A549 (cell line): ENCODE measurements at regions not wholly inside any gene's neighbourhood (a gene's known extent, or its start where the extent isn't known, plus 50 kb on each side); places are given as distances from the start of the nearest gene placed in this dataset.

Experiments used
- ATAC-seq, 2 experiments: fragments of 200-7000 bp in 1 of 2; fragments of >200 bp in 1 of 2; cut with Nextera tagmentation in 1 of 2; cut with Tn5 transposase in 1 of 2; 3 replicates each; pipeline versions ENCODE4 v1.8.0 to v1.9.1; 2018 to 2020; ENCODE audit warnings: mild to moderate bottlenecking in 1 of 2, moderate library complexity in 1 of 2
- CTCF ChIA-PET: fragments of 300-600 bp; sonication (Branson Sonifier 250); formaldehyde crosslinking; extraction: SDS; loops from one replicate; lab custom pipeline; 2021; ENCODE audit warnings: antibody characterized with exemption, inconsistent platforms; lab: Yijun Ruan, JAX
- POLR2A ChIA-PET: fragments of 350-600 bp; formaldehyde crosslinking; extraction: SDS; loops from one replicate; lab custom pipeline; 2021; ENCODE audit warnings: antibody characterized with exemption, inconsistent platforms; lab: Yijun Ruan, JAX
- DNase-seq, 2 experiments: peaks; one replicate each; pipeline versions ENCODE4 v3.0.0 to v3.0.0-alpha.2; 2011 to 2016; ENCODE audit warnings: low read depth in 1 of 2, low spot score in 1 of 2
- FAIRE-seq: peaks from 2 replicates; lab custom pipeline; 2011; peaks lifted over from hg19 to GRCh38; lab: Jason Lieb, UNC
- H3K27ac ChIP-seq, 2 experiments: fragments of >200 bp; sonication (Bioruptor Twin); formaldehyde crosslinking; 3 replicates each; pipeline ENCODE4 v1.5.1; 2016 to 2017
- H3K4me1 ChIP-seq: fragments of >200 bp; sonication (Bioruptor Twin); formaldehyde crosslinking; 3 replicates; pipeline ENCODE4 v1.6.1; 2016
- H3K4me2 ChIP-seq: fragments of >200 bp; sonication (Bioruptor Twin); formaldehyde crosslinking; 3 replicates; pipeline ENCODE4 v1.6.1; 2016
- H3K4me3 ChIP-seq: fragments of >200 bp; sonication (Bioruptor Twin); formaldehyde crosslinking; 3 replicates; pipeline ENCODE4 v1.5.1; 2016
- H3K9me3 ChIP-seq: fragments of >200 bp; sonication (Bioruptor Twin); formaldehyde crosslinking; 3 replicates; pipeline ENCODE4 v1.6.1; 2016
- BHLHE40 ChIP-seq: IDR thresholded peaks from 2 replicates; pipeline ENCODE4 v1.6.1; 2012; ENCODE audit warnings: low read depth, low read length, inconsistent platforms
- E2F6 ChIP-seq: IDR thresholded peaks from 2 replicates; pipeline ENCODE4 v1.6.1; 2012; ENCODE audit warnings: low read depth, borderline replicate concordance
- EHF ChIP-seq: fragments of 250-450 bp; sonication (Bioruptor Pico); IDR thresholded peaks from 2 replicates; pipeline ENCODE4 v1.5.0; 2020; ENCODE audit warnings: mild to moderate bottlenecking
- EHMT2 ChIP-seq: fragments of 200-600 bp; sonication (generic); IDR thresholded peaks from 2 replicates; pipeline ENCODE4 v1.6.1; 2016; ENCODE audit warnings: antibody characterized with exemption, low read depth, mild to moderate bottlenecking, moderate library complexity
- EP300 ChIP-seq, 2 experiments: fragments of >200 bp; sonication (Bioruptor Twin); formaldehyde crosslinking; IDR thresholded peaks; 2 replicates in 1 of 2; 3 replicates in 1 of 2; pipeline ENCODE4 v1.6.1; 2016 to 2017
- FOXS1 ChIP-seq: fragments of 250-450 bp; sonication (Bioruptor Pico); IDR thresholded peaks from 2 replicates; pipeline ENCODE4 v1.5.0; 2020; ENCODE audit warnings: mild to moderate bottlenecking, moderate library complexity
- HMGXB4 ChIP-seq: fragments of 250-450 bp; sonication (Bioruptor Pico); IDR thresholded peaks from 2 replicates; pipeline ENCODE4 v1.5.0; 2021; ENCODE audit warnings: mild to moderate bottlenecking, moderate library complexity, borderline replicate concordance
- HOXA7 ChIP-seq: fragments of 250-450 bp; sonication (Bioruptor Pico); IDR thresholded peaks from 2 replicates; pipeline ENCODE4 v1.5.0; 2020; ENCODE audit warnings: mild to moderate bottlenecking, moderate library complexity
- HOXB5 ChIP-seq: fragments of 250-450 bp; sonication (Bioruptor Pico); IDR thresholded peaks from 2 replicates; pipeline ENCODE4 v1.5.0; 2020; ENCODE audit warnings: mild to moderate bottlenecking, moderate library complexity
- JUNB ChIP-seq: fragments of >200 bp; sonication (Bioruptor Twin); formaldehyde crosslinking; IDR thresholded peaks from 2 replicates; pipeline ENCODE4 v1.6.1; 2016
- KDM1A ChIP-seq: fragments of 200-600 bp; sonication (generic); IDR thresholded peaks from 2 replicates; pipeline ENCODE4 v1.6.1; 2016; ENCODE audit warnings: low read depth, mild to moderate bottlenecking
- MAX ChIP-seq: IDR thresholded peaks from 2 replicates; pipeline ENCODE4 v1.6.1; 2012
- NPAS2 ChIP-seq: fragments of 250-450 bp; sonication (Bioruptor Pico); IDR thresholded peaks from 2 replicates; pipeline ENCODE4 v1.8.0; 2022; ENCODE audit warnings: mild to moderate bottlenecking, moderate library complexity, borderline replicate concordance
- NR3C1 ChIP-seq: fragments of >200 bp; sonication (Bioruptor Twin); formaldehyde crosslinking; IDR thresholded peaks from 3 replicates; pipeline ENCODE4 v1.6.1; 2017
- PHF8 ChIP-seq: fragments of 200-600 bp; sonication (generic); IDR thresholded peaks from 2 replicates; pipeline ENCODE4 v1.6.1; 2016; ENCODE audit warnings: low read depth, mild to moderate bottlenecking, antibody characterized with exemption, moderate library complexity, borderline replicate concordance
- POLR2A ChIP-seq: IDR thresholded peaks from 2 replicates; pipeline ENCODE4 v1.6.1; 2012; ENCODE audit warnings: mild to moderate bottlenecking, low read length
- REST ChIP-seq: fragments of 200-600 bp; sonication (generic); IDR thresholded peaks from 2 replicates; pipeline ENCODE4 v1.6.1; 2016; ENCODE audit warnings: antibody characterized with exemption, mild to moderate bottlenecking, moderate library complexity
- RFX5 ChIP-seq: fragments of 450-650 bp; IDR thresholded peaks from 2 replicates; pipeline ENCODE4 v1.7.1; 2014; ENCODE audit warnings: antibody characterized with exemption, mild to moderate bottlenecking, moderate library complexity
- SREBF2 ChIP-seq: fragments of 450-650 bp; IDR thresholded peaks from 2 replicates; pipeline ENCODE4 v1.6.1; 2014; ENCODE audit warnings: mild to moderate bottlenecking, moderate library complexity
- TFCP2L1 ChIP-seq: fragments of 250-450 bp; sonication (Bioruptor Pico); IDR thresholded peaks from 2 replicates; pipeline ENCODE4 v1.5.0; 2021; ENCODE audit warnings: mild to moderate bottlenecking
- TP53 ChIP-seq: fragments of 250-450 bp; sonication (Bioruptor Pico); IDR thresholded peaks from 2 replicates; pipeline ENCODE4 v1.5.0; 2021; ENCODE audit warnings: mild to moderate bottlenecking, moderate library complexity
- ZC3H11A ChIP-seq: fragments of 450-650 bp; IDR thresholded peaks from 2 replicates; pipeline ENCODE4 v1.6.1; 2014; ENCODE audit warnings: antibody characterized with exemption, mild to moderate bottlenecking
- WGBS: methylation state at CpG from one replicate; pipeline ENCODE4 v1.1.6; 2017; ENCODE audit errors: missing lambda C conversion rate; 5-methylcytosine and 5-hydroxymethylcytosine counted together

- no peak for TF ChIP-seq RFX5
- no peak for TF ChIP-seq FOXS1 (CRISPR knock-in tag)
- TF ChIP-seq NPAS2 (CRISPR knock-in tag), result no peak
- no peak for TF ChIP-seq EHMT2
- no peak for TF ChIP-seq POLR2A
- no peak for TF ChIP-seq SREBF2
- TF ChIP-seq TP53 (CRISPR knock-in tag), result no peak
- no peak for TF ChIP-seq ZC3H11A
- FAIRE-seq, result no peak
- H3K9me3 ChIP-seq, result no peaks in the 10 kb centered on the region
- no peak for ATAC-seq
- no peak overlapping the region for H3K4me2 ChIP-seq
- CTCF ChIA-PET, result interaction anchor here (1.1 kb wide), 1 partner anchor 8 kb away, joined by 3 read pairs; no protein-coding TSS in a partner anchor
- DNase-seq, result no peak
- POLR2A ChIA-PET, result no interaction called here
- H3K4me3 ChIP-seq, result no peak overlapping the region
- WGBS, result 8% methylated on average over 1 of the region's 1 CpG
- no peaks in the 10 kb centered on the region for H3K4me1 ChIP-seq
- H3K27ac ChIP-seq, result no peak overlapping the region
Observed at GRCh38 chr6:165223736-165224135, 85.7 kb downstream of the C6orf118 start.

GRCh38 chr6:165223101-165223500 is 86.3 kb downstream of the C6orf118 start:
- ATAC-seq (no peak), FAIRE-seq (no peak), DNase-seq (no peak)
- H3K4me1 ChIP-seq, result no peaks in the 10 kb centered on the region
- H3K4me3 ChIP-seq, result no peak overlapping the region
- H3K9me3 ChIP-seq, result no peaks in the 10 kb centered on the region
- WGBS, result 36% methylated on average over 2 of the region's 2 CpGs
- POLR2A ChIA-PET, result no interaction called here
- H3K4me2 ChIP-seq, result no peak overlapping the region
- no peak overlapping the region for H3K27ac ChIP-seq
- CTCF ChIA-PET, result interaction anchor here (0.8 to 1.1 kb wide), 3 partner anchors 8 to 20 kb away, joined by 3 to 4 read pairs (median 3); no protein-coding TSS in a partner anchor
- no peak for TF ChIP-seq NR3C1
- no peak for TF ChIP-seq EHF (CRISPR knock-in tag)
- TF ChIP-seq EP300 (IDR thresholded peaks at IDR 0.05), result no peak
- TF ChIP-seq MAX, result no peak
- TF ChIP-seq ZC3H11A, result no peak
- TF ChIP-seq REST, result no peak
- TF ChIP-seq HOXB5 (CRISPR knock-in tag), result no peak
- TF ChIP-seq HOXA7, result no peak
- no peak for TF ChIP-seq BHLHE40
- TF ChIP-seq NPAS2 (CRISPR knock-in tag), result no peak
- TF ChIP-seq PHF8, result no peak
- TF ChIP-seq E2F6, result no peak
- TF ChIP-seq KDM1A, result no peak
- no peak for TF ChIP-seq SREBF2
- no peak for TF ChIP-seq HMGXB4
- TF ChIP-seq TFCP2L1 (CRISPR knock-in tag), result no peak
- no peak for TF ChIP-seq RFX5
- no peak for TF ChIP-seq JUNB
- TF ChIP-seq, all 56 proteins: peak for 0
